ENCODE measurements at regions not wholly inside any gene's neighbourhood (a gene's known extent, or its start where the extent isn't known, plus 50 kb on each side); places are given as distances from the start of the nearest gene placed in this dataset.

DNA sequence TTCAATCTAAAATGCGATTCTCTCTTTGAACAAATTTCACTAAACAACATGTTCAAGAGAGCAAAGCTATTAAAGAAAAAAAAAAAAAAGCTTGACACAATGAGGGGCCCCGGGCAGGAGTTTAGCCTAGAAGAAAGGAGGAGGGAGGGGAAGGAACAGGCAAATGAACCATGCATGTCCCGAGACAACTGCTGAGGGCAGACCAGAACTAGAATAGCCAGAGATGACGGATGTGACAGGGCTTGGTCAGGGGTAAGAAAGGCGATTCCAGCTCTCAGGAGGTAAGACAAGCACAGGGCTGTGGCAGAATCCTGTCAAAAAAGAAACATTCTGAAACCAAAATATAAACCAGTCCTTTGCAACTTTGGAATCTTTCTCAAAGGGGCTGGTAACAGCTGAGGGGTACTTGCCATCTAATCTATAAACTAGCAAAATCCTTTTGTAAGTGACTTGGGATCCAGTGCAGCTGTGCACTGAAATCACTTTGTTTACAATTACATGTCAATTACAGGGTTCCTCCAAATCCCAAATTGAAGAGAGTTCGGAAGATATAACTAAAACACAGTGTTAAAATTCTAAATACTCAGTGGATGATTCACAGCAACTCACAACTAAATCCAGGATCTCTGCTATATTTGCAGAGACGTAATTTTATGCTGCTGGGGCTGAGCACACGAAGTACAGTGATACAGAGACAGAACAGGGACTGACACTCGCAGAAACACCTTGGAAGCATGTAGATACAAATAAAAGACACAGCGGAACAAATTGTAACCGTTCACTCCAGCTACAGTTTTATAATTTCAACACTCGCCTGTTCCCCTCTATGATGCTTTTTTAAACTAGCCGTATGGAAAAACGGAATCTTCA is 567.4 kb upstream of the ZFHX3 start:
- H3K27me3 ChIP-seq (replicated peaks): no peaks in the 10 kb centered on the region
- no peak for DNase-seq
- no peak overlapping the region for H3K27ac ChIP-seq
- in situ Hi-C loops (cut with HindIII; ENCODE audit: low pct_ligation_motif_present, low sequenced_read_pairs): no loop called here
- TF ChIP-seq, protein P1, sequence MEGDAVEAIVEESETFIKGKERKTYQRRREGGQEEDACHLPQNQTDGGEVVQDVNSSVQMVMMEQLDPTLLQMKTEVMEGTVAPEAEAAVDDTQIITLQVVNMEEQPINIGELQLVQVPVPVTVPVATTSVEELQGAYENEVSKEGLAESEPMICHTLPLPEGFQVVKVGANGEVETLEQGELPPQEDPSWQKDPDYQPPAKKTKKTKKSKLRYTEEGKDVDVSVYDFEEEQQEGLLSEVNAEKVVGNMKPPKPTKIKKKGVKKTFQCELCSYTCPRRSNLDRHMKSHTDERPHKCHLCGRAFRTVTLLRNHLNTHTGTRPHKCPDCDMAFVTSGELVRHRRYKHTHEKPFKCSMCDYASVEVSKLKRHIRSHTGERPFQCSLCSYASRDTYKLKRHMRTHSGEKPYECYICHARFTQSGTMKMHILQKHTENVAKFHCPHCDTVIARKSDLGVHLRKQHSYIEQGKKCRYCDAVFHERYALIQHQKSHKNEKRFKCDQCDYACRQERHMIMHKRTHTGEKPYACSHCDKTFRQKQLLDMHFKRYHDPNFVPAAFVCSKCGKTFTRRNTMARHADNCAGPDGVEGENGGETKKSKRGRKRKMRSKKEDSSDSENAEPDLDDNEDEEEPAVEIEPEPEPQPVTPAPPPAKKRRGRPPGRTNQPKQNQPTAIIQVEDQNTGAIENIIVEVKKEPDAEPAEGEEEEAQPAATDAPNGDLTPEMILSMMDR (IDR thresholded peaks at IDR 0.05; ENCODE audit: low read depth, low read length, missing control alignments): no peak
- H3K36me3 ChIP-seq (replicated peaks): no peaks in the 10 kb centered on the region
- H3K4me3 ChIP-seq (ENCODE audit: low read depth, low read length): no peak overlapping the region

DNA sequence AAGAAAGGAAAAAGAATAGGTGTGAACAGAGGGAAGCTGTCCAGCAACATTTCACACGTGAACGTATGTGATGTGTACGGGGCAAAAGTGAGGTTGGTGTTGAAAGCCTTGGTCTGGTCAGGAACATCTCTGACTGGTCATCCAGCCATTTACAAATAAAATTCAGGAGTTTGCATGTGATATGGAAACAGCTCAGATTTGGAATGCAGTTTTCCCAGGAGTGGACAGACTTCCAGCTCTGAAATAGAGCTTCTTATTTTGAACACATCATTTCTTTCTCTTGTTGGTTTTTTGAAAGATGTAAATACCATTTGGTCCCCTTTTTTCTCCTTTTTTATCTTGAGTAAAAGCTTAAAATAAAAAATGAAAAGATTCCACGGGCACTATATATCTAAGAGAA is 566.2 kb upstream of the ZFHX3 start:
- in situ Hi-C loops (cut with HindIII; ENCODE audit: low pct_ligation_motif_present, low sequenced_read_pairs): no loop called here
- no peaks in the 10 kb centered on the region for H3K27me3 ChIP-seq (replicated peaks)
- no peaks in the 10 kb centered on the region for H3K36me3 ChIP-seq (replicated peaks)
- H3K4me3 ChIP-seq (ENCODE audit: low read depth, low read length): no peak overlapping the region
- TF ChIP-seq, protein P1 (IDR thresholded peaks at IDR 0.05; ENCODE audit: low read depth, low read length, missing control alignments): no peak
- DNase-seq: no peak
- no peak overlapping the region for H3K27ac ChIP-seq

DNA sequence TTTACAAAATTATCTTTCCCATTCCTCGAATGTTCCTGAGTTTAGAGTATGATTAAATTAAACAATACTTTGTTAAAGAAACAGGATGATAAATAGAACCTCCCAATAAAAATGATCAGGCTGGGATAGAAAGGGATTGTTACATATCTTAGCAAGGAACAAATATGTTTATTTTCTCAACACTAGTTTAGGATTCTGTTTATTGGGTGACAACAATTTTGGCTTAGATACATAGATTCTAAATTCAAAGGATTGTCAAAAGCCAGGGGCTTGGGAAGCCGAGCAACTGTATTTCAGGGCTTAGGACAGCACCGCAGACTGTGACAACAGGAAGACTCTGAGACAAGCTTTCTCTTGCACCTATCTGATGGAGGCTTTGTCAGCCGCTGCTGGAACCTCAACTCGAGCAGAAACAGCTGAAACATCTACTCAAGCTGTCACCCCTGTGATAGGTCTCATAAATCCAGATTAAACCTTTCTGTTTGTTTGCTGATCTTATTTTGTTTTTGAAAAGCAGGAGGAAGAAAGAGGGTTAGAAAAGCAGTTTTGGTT is 562.8 kb upstream of the ZFHX3 start:
- in situ Hi-C loops (cut with HindIII; ENCODE audit: low pct_ligation_motif_present, low sequenced_read_pairs): no loop called here
- TF ChIP-seq, protein P1 (IDR thresholded peaks at IDR 0.05; ENCODE audit: low read depth, low read length, missing control alignments): no peak
- H3K27me3 ChIP-seq (replicated peaks): no peaks in the 10 kb centered on the region
- no peak for DNase-seq
- H3K27ac ChIP-seq: no peak overlapping the region
- H3K36me3 ChIP-seq (replicated peaks): no peaks in the 10 kb centered on the region
- H3K4me3 ChIP-seq (ENCODE audit: low read depth, low read length): no peak overlapping the region

DNA sequence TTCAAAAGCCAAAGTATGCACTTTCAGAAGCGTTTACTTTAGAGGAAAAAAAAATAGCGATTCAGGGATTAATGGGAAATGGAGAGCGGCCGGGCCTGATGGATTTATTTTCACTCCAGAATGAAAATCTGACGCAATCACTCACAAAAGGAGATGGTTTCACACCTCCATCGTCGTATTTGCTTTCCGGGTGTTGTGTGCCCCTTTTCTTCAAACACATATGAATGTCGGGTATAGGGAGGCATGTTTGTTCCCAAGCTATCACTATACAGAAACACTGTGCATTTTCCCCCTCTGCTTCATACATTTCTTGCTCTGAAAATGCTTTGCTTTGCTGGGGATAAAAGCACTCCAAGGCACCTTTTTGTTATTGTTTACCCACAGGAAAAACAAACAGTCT is 562.2 kb upstream of the ZFHX3 start:
- H3K4me3 ChIP-seq (ENCODE audit: low read depth, low read length): no peak overlapping the region
- no peak for DNase-seq
- H3K27me3 ChIP-seq (replicated peaks): no peaks in the 10 kb centered on the region
- no peak overlapping the region for H3K27ac ChIP-seq
- H3K36me3 ChIP-seq (replicated peaks): no peaks in the 10 kb centered on the region
- TF ChIP-seq, protein P1 (IDR thresholded peaks at IDR 0.05; ENCODE audit: low read depth, low read length, missing control alignments): no peak
- in situ Hi-C loops (cut with HindIII; ENCODE audit: low pct_ligation_motif_present, low sequenced_read_pairs): no loop called here

DNA sequence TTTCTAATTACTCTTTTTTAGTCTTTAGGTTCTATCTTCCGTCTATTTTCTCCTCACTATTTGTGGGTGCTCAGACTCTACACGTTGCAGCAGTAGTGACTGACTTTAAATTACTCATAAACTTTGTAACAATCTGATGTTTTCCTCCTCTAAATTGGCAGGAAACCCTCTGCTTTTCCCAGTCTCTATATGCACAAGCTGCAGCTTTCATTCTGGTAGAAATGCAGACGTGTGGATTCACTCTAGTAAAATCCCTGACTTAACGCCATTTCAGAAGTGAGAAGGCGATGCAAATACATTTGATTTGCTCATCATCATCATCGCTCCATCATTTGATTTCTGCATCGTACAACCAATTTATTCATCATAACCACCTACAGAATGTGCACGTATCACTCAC is 561.0 kb upstream of the ZFHX3 start:
- no peak overlapping the region for H3K27ac ChIP-seq
- in situ Hi-C loops (cut with HindIII; ENCODE audit: low pct_ligation_motif_present, low sequenced_read_pairs): no loop called here
- H3K4me3 ChIP-seq (ENCODE audit: low read depth, low read length): no peak overlapping the region
- no peaks in the 10 kb centered on the region for H3K36me3 ChIP-seq (replicated peaks)
- no peaks in the 10 kb centered on the region for H3K27me3 ChIP-seq (replicated peaks)
- TF ChIP-seq, protein P1 (IDR thresholded peaks at IDR 0.05; ENCODE audit: low read depth, low read length, missing control alignments): no peak
- DNase-seq: no peak
